K562 (cell line): ENCODE measurements at regions not wholly inside any gene's neighbourhood (a gene's known extent, or its start where the extent isn't known, plus 50 kb on each side); places are given as distances from the start of the nearest gene placed in this dataset.

ENCODE experiments used
- E2F4 ChIP-seq: sonication (generic); formaldehyde crosslinking; IDR thresholded peaks from 2 replicates; pipeline ENCODE4 v1.8.0; 2022; ENCODE audit warnings: mild to moderate bottlenecking, low read depth, missing genetic modification reagents
- KLF13 ChIP-seq: fragments of 450-650 bp; IDR thresholded peaks from 2 replicates; pipeline ENCODE4 v1.6.1; 2016; ENCODE audit warnings: missing genetic modification characterization, low read depth, mild to moderate bottlenecking, missing compliant biosample characterization, moderate library complexity, borderline replicate concordance
- RB1 ChIP-seq: fragments of 450-650 bp; IDR thresholded peaks from 2 replicates; pipeline ENCODE4 v1.6.1; 2017; ENCODE audit warnings: low read depth, mild to moderate bottlenecking
- STAT6 ChIP-seq: sonication (generic); formaldehyde crosslinking; IDR thresholded peaks from 2 replicates; pipeline ENCODE4 v1.8.1; 2023; ENCODE audit warnings: mild to moderate bottlenecking, missing genetic modification reagents
- ZNF174 ChIP-seq: fragments of 250-450 bp; sonication (Bioruptor Pico); IDR thresholded peaks from 2 replicates; pipeline ENCODE4 v1.4.0; 2020; ENCODE audit warnings: mild to moderate bottlenecking
- TF ChIP-seq, protein P1 (sequence below): sonication (generic); formaldehyde crosslinking; IDR thresholded peaks from 2 replicates; pipeline ENCODE4 v1.8.1; 2023; ENCODE audit warnings: mild to moderate bottlenecking, missing genetic modification reagents

DNA sequence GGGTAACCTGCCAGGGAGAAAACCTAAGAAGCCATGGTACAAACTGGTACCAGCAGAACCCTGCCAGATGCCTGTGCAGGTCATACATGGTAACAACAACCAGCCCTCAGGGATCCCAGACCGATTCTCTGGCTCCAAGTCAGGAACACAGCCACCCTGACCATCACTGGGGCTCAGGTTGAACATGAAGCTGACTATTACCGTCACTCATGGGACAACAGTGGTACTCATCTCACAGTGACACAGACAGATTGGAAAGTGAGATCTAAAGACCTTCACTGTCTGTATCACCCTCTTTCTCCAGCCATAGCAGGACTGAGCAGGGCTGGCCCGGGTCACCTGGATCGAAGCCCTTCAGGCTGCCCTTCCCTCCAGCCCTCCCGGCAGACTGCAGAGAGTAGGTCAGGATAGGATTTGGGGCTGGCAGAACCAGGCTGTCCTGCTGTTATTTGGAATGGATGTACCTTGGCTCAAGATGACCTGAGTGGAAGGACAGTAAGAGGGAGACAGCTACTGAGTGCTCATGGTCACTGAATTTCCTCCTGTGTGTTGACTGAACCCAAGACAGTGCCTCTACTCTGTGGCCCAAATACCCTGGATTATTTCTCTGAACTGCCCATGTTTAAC is 94.7 kb downstream of the GGTLC2 start (continued):
- TF ChIP-seq E2F4 (CRISPR knock-in tag), result 0 out of 2 replicates have a peak, but pooled peaks have one; percentile 78
- TF ChIP-seq RB1, result 0 out of 2 replicates have a peak, but pooled peaks have one; percentile 11
- no peak for TF ChIP-seq KLF13
- TF ChIP-seq, protein P1, sequence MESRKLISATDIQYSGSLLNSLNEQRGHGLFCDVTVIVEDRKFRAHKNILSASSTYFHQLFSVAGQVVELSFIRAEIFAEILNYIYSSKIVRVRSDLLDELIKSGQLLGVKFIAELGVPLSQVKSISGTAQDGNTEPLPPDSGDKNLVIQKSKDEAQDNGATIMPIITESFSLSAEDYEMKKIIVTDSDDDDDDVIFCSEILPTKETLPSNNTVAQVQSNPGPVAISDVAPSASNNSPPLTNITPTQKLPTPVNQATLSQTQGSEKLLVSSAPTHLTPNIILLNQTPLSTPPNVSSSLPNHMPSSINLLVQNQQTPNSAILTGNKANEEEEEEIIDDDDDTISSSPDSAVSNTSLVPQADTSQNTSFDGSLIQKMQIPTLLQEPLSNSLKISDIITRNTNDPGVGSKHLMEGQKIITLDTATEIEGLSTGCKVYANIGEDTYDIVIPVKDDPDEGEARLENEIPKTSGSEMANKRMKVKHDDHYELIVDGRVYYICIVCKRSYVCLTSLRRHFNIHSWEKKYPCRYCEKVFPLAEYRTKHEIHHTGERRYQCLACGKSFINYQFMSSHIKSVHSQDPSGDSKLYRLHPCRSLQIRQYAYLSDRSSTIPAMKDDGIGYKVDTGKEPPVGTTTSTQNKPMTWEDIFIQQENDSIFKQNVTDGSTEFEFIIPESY (CRISPR knock-in tag), result no peak
- no peak for TF ChIP-seq ZNF174 (CRISPR knock-in tag)
- 0 out of 2 replicates have a peak, but pooled peaks have one; percentile 32 for TF ChIP-seq STAT6 (CRISPR knock-in tag)
